ENCODE measurements at regions not wholly inside any gene's neighbourhood (a gene's known extent, or its start where the extent isn't known, plus 50 kb on each side); places are given as distances from the start of the nearest gene placed in this dataset.

DNA sequence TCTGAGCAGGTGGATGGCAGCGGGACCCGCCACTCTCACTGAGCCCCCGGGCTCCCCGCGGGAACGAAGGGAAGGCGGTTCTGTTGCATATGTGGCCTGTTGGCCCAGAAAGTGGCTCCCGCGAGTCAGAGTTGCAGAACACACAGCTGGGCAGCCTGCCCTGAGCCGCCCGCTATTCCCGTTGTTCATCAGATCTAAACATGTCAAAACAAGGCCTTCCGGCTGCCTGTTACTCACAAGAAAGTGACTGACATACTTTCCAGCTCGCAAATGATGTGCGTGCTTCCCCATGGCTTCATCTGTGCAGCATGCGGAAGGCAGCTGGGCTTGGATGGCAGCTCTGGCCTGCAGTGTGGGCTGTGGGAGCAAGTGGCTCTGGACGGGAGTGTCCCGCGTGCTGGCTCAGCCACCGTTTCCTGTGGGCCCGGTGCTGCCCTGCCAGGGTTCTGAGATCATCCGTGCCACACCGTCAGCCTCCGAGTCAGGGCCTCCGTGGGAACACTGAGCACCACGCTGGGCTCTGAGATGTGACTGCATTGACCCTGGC lies 227.3 kb downstream of the ERMARD start:
- no peak for TF ChIP-seq CTCF (IDR thresholded peaks at IDR 0.05)
- peak; percentile 90 to 95 for TF ChIP-seq POLR2AphosphoS5 (IDR thresholded peaks at IDR 0.05)
- no peak for TF ChIP-seq POLR2A (IDR thresholded peaks at IDR 0.05)

All from upper lobe of left lung (tissue), 4 donors.